ENCODE measurements at regions not wholly inside any gene's neighbourhood (a gene's known extent, or its start where the extent isn't known, plus 50 kb on each side); places are given as distances from the start of the nearest gene placed in this dataset.

DNA sequence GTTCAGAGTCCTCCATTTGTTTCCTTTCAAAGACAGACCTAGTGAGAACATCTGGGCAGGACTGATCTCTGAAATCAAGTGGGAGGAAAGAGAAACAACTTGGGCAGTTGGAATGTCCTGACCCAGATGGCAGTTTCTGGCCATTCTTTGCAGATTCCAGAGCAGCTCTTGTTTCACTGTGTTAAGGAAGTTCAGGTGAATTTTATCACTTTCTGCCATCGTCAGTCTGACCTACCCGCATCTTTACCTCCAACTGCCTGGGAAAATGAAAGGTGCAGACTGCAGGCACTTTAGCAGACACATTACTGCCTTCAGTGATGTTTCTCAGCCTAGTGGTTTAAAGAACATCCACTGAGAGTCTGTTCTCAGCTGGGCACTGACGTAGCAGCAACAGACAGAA, 216.2 kb downstream of the CEP135 start:
- no peak for TF ChIP-seq CTCF (IDR thresholded peaks at IDR 0.05; ENCODE audit: insufficient read depth, low read length, poor library complexity, severe bottlenecking)
- no peak for TF ChIP-seq EZH2phosphoT487 (conservative IDR thresholded peaks at IDR 0.05; ENCODE audit: low read length)
